ENCODE measurements at regions not wholly inside any gene's neighbourhood (a gene's known extent, or its start where the extent isn't known, plus 50 kb on each side); places are given as distances from the start of the nearest gene placed in this dataset.

DNA sequence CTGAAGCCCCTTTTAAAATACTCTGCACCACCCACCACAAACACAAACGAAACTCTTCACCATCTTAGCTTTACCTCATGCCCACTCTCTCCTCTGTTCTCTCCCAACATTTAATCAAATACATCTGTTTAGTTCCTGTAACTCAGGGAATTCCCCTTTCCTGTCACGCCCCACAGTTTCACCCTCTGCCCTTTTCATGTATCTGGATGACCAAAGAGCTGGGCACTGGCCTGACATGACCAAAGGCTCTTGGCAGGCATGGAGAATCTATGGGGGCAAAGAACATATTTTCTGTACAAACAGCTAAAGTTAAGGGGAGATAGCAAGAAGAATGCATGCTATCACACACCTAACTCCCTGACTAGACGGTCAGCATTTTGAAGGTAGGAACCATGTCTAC is 270.0 kb downstream of the TBL1XR1 start:
- TF ChIP-seq CTCF (IDR thresholded peaks at IDR 0.05) (no peak), POLR2A (IDR thresholded peaks at IDR 0.05) (no peak)

All from gastroesophageal sphincter (tissue), 3 donors.